ENCODE measurements at regions not wholly inside any gene's neighbourhood (a gene's known extent, or its start where the extent isn't known, plus 50 kb on each side); places are given as distances from the start of the nearest gene placed in this dataset.

DNA sequence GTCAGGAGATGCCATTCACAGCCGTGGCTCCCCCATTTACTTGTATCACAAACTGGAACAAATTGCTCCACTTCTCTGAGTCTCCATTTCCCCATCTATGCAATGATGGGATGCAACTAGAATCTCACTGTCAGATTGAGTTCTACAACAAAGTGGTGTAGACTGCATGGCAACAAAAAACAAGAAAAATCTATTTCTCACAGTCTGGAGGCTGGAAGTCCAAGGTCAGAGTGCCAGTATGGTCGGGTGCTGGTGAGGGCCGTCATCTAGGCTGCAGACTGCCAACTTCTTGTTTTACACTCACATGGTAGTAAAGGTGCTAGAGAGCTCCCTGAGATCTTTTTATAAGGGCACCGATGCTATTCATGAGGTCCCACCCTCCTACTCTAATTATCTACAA, 158.4 kb upstream of the BCL6 start:
- DNase-seq: no peak

DNA sequence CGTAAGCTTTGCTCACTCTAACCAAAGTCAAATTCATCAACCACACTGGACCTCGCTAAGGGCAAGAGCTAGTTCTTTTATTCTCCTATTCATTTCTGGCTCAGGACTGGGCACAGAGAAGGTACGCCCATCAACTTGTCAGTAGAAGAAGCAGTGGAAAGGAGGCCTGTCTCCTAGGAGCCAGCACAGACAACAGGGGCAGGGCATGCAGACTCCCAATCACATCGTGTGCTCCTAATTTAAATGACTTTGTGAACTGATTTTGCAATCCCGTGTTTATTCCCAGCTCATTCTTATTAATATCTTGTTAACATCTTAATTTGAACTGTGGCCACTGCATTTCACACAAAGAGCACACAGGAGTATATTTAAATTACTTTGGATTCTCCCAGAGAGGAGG, 161.1 kb upstream of the BCL6 start:
- DNase-seq: no peak

DNA sequence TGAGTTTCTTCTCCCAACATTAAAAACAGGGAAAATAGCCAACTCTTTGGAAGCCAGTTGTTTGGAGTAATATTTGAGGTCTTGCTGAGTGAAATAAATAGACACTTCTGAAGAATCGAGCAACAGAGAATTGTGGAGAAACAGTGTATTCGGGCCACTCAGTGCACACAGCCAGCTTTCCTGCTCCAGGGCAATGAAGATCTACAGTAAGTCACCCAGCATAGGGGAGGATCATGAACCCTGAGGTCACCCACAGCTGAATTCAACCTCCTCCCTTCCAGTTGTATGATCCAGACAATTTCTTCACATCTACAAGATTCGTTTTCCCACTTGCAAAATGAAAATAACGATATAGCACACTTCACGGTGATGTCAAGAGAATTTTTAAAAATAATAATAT, 161.7 kb upstream of the BCL6 start:
- DNase-seq: no peak

GRCh38 chr3:187909866-187910265, 164.6 kb upstream of the BCL6 start:
- DNase-seq: no peak

- no peak for DNase-seq
Measured at GRCh38 chr3:187912007-187912406, 166.7 kb upstream of the BCL6 start.

- DNase-seq: no peak
Measured at GRCh38 chr3:187913617-187914033, 168.4 kb upstream of the BCL6 start.

DNA sequence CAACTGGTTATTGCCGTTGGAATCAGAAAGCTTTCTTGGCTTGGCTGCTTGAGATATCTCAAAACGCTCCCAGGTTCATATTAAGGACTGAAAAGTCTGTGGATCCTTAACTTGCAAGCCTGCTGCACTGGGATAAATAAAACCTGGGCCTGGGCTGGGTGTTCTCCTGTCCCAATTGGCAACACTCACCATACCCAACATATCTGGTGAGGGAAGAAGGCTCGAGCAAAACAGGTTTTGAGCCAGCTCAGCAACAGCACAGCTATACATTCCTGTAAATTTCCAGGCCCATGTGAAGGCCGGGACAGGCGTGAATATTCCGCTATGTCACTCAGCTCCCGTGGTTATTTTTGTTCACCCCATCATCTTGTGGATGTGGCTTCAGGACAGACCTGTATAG, 169.0 kb upstream of the BCL6 start:
- DNase-seq: no peak

GRCh38 chr3:187916072-187916471, 170.8 kb upstream of the BCL6 start:
- no peak for DNase-seq

- no peak for DNase-seq
Measured at GRCh38 chr3:187918081-187918644, 172.9 kb upstream of the BCL6 start.

GRCh38 chr3:187919048-187919447, 173.8 kb upstream of the BCL6 start:
- peak; percentile 46 for DNase-seq

GRCh38 chr3:187919544-187919943, 174.3 kb upstream of the BCL6 start:
- no peak for DNase-seq

GRCh38 chr3:187920030-187920429, 174.8 kb upstream of the BCL6 start:
- DNase-seq: no peak

GRCh38 chr3:187920913-187921312, 175.6 kb upstream of the BCL6 start:
- no peak for DNase-seq

- DNase-seq: no peak
Measured at GRCh38 chr3:187921391-187922074, 176.3 kb upstream of the BCL6 start.

DNA sequence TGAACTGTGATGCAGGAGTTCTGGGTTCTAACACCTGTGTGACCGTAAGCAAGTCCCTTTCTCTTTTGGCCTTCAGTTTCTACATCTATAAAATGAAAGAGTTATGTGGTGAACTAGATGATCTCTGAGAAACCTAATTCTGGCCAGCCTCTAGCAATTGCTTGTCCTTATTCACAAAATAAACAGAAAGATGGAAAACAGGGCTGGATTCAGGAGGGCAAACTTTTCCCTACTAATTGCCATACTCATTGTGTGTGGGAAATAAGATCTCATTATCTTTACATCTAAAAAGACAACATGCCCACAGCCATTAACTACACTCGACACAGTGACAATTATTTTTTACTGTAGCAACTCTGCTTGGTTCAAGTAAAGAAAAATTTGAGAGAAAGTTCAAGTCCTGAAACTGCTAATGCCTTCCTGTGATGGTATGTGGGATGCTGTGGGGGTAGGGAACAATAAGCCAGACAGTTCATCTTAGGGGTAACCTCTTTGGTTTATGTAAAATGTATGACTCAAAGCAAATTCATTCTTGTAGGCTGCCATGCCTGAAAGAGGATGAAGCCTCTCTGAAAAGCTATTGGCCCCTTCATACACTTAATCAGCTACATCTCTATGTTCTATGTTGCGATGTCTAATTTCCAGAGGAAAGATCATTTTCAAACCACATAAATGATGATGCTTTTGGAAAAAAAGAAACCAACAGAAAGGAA, 177.6 kb upstream of the BCL6 start:
- no peak for DNase-seq

DNA sequence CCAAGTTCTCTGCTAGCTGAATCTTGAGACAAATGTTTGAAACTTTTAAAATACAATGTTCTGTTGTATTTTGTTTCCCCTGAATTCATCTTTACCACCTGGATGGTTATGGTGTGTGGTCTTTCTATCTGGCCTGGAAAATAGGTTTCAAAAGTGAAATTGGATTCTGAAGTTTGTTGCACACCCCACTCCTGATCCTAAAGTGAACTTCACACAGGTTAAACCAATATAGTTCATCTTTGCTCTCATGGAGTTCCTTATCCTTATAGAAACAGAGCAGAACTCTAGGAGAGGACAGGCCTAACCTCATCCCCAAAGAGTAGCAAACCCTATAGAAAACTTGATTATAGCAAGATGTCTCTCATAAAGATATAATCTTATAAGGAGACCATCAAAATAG, 179.4 kb upstream of the BCL6 start:
- DNase-seq: no peak

GRCh38 chr3:187925326-187925725, 180.1 kb upstream of the BCL6 start:
- no peak for DNase-seq

- DNase-seq: no peak
Measured at GRCh38 chr3:187926620-187927019, 181.4 kb upstream of the BCL6 start.

- no peak for DNase-seq
Measured at GRCh38 chr3:187927565-187927964, 182.3 kb upstream of the BCL6 start.

DNA sequence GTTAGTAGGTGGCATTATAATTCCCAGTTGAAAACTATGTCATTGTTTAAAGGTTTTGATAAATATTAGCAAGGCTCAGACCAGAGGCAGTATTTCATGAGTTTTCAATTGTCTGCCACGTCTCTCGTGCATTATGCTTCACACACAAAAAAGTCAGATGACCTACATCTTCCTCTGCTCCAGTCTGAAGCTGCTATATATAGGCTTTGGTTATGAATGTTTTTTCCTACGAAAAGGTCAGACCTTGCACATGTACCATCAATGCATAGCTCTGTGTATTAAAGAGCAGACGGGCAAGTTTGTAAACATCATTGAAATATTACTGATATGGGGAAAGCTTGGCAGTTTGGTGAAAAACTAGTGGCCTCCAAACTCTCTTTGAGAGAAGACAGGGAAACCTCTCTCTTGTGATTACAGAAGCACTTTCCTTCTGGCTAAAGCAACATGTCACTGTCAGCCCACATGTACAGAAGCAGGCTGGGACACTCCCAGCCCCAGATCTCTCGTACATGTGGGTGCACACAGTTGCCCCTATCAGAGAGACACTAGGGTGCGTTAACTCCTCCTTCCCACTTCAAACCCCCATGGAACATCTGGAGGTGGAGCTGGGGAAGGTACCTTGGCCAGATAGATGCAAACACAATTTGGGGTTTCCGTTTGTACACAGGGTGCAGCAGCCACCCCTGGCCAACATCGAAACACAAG, 184.0 kb upstream of the BCL6 start:
- no peak for DNase-seq

DNA sequence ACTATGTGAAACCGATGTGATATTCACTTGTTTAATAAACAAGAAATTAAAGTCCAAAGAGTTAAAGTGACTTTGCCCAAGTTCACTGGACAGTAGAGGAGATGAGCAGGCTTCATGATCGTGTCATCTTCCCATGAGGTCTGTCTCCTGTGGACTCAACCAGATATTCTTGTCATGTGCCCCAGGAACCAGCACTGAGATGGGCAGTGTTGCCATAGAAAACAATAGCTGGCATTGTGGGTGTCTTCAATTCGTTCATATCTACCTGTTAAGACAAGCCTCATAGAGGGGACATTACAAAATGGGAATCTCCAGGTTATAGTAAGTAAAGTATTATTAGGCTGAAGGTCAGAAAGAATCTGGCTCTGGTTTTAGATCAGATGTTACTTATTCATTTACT, 184.8 kb upstream of the BCL6 start:
- no peak for DNase-seq

GRCh38 chr3:187931101-187931500, 185.8 kb upstream of the BCL6 start:
- DNase-seq: no peak

- no peak for DNase-seq
Measured at GRCh38 chr3:187931770-187932278, 186.6 kb upstream of the BCL6 start.

- DNase-seq: no peak
Measured at GRCh38 chr3:187932530-187932929, 187.3 kb upstream of the BCL6 start.
